HG03378 (cell line): ENCODE measurements at regions not wholly inside any gene's neighbourhood (a gene's known extent, or its start where the extent isn't known, plus 50 kb on each side); places are given as distances from the start of the nearest gene placed in this dataset.

Experiments used
- ATAC-seq: cut with Tn5 transposase; IDR thresholded peaks from one replicate; pipeline ENCODE4 v1.9.1; 2021; ENCODE audit warnings: mild to moderate bottlenecking, moderate library complexity; ENCODE audit not compliant: unreplicated experiment

- no peak for ATAC-seq
Observed at GRCh38 chr11:19597876-19598275, 114.8 kb upstream of the NAV2 start.

- no peak for ATAC-seq
Observed at GRCh38 chr11:19597206-19597605, 115.4 kb upstream of the NAV2 start.

- ATAC-seq: no peak
Observed at GRCh38 chr11:19595840-19596751, 116.5 kb upstream of the NAV2 start.

- ATAC-seq: no peak
Observed at GRCh38 chr11:19595499-19595839, 117.2 kb upstream of the NAV2 start.

- no peak for ATAC-seq
Observed at GRCh38 chr11:19594326-19594725, 118.3 kb upstream of the NAV2 start.

- ATAC-seq: no peak
Observed at GRCh38 chr11:19592842-19593241, 119.8 kb upstream of the NAV2 start.

- ATAC-seq: no peak
Observed at GRCh38 chr11:19589567-19590260, 122.9 kb upstream of the NAV2 start.

- no peak for ATAC-seq
Observed at GRCh38 chr11:19587979-19588378, 124.7 kb upstream of the NAV2 start.

GRCh38 chr11:19580646-19581045, 132.0 kb upstream of the NAV2 start:
- no peak for ATAC-seq

- ATAC-seq: no peak
Observed at GRCh38 chr11:19579957-19580356, 132.7 kb upstream of the NAV2 start.

- ATAC-seq: no peak
Observed at GRCh38 chr11:19578871-19579270, 133.8 kb upstream of the NAV2 start.

- ATAC-seq: no peak
Observed at GRCh38 chr11:19577976-19578619, 134.5 kb upstream of the NAV2 start.

- no peak for ATAC-seq
Observed at GRCh38 chr11:19577391-19577975, 135.2 kb upstream of the NAV2 start.

- no peak for ATAC-seq
Observed at GRCh38 chr11:19576903-19577302, 135.7 kb upstream of the NAV2 start.

- no peak for ATAC-seq
Observed at GRCh38 chr11:19576054-19576453, 136.6 kb upstream of the NAV2 start.

- no peak for ATAC-seq
Observed at GRCh38 chr11:19574916-19575315, 137.7 kb upstream of the NAV2 start.

- no peak for ATAC-seq
Observed at GRCh38 chr11:19573666-19574065, 139.0 kb upstream of the NAV2 start.

- no peak for ATAC-seq
Observed at GRCh38 chr11:19571906-19572305, 140.7 kb upstream of the NAV2 start.

- ATAC-seq: no peak
Observed at GRCh38 chr11:19570889-19571288, 141.7 kb upstream of the NAV2 start.

- no peak for ATAC-seq
Observed at GRCh38 chr11:19567996-19568395, 144.6 kb upstream of the NAV2 start.

- no peak for ATAC-seq
Observed at GRCh38 chr11:19566583-19567379, 145.9 kb upstream of the NAV2 start.
